ENCODE measurements at regions not wholly inside any gene's neighbourhood (a gene's known extent, or its start where the extent isn't known, plus 50 kb on each side); places are given as distances from the start of the nearest gene placed in this dataset.

DNA sequence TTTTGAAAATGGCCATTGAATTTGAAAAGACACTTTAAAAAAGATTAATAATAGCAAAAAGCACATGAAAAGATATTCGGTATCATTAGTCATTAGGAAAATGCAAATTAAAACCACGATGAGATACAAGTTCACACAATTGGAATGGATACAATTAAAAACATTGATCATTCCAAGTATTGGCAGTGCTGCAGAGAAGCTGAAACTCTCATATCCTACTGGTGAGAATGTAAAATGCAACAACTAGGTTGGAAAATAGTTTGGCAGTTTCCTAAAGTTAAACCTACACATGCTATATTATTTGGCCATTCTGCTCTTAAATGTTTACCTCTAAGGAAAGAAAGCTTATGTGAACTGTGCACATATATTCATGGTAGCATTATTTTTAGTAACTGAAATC lies 838.7 kb upstream of the PRMT6 start:
- no peak overlapping the region for H3K27ac ChIP-seq (ENCODE audit: low read depth, low read length)
- H3K4me1 ChIP-seq (ENCODE audit: control insufficient read depth, insufficient read depth, low read length) = no peaks in the 10 kb centered on the region
- no peak overlapping the region for H3K9ac ChIP-seq (ENCODE audit: low read depth, low read length)
- no peaks in the 10 kb centered on the region for H3K27me3 ChIP-seq (ENCODE audit: control insufficient read depth, insufficient read depth, low read length)
- H3K9me3 ChIP-seq (ENCODE audit: control insufficient read depth, insufficient read depth, low read length) = no peaks in the 10 kb centered on the region
- H3K36me3 ChIP-seq (ENCODE audit: control insufficient read depth, insufficient read depth, low read length) = no peaks in the 10 kb centered on the region
- no peak overlapping the region for H3K4me3 ChIP-seq (ENCODE audit: low read depth, low read length)

DNA sequence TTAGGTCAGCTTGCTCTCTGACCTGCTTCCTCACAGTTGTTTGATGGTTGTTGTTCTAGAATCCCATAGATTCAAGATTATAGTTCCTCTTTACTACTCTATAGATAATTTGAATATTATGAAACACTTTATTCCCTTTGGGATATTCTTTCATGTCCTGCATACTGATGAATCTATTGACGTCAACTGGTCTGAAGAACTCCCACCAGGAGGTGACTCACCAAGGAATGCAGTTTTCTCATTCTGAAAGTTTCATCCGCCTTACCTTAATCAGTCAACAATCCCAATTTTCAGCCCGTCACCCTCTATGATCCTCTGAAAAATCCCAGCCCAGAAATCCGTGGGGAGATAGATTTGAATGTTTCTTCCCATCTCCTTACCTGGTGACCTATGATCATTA lies 834.1 kb upstream of the PRMT6 start:
- Histone ChIP-seq H3K27me3 (ENCODE audit: control insufficient read depth, insufficient read depth, low read length) (no peaks in the 10 kb centered on the region), H3K4me1 (ENCODE audit: control insufficient read depth, insufficient read depth, low read length) (no peaks in the 10 kb centered on the region), H3K36me3 (ENCODE audit: control insufficient read depth, insufficient read depth, low read length) (no peaks in the 10 kb centered on the region), H3K4me3 (ENCODE audit: low read depth, low read length) (no peak overlapping the region), H3K9ac (ENCODE audit: low read depth, low read length) (no peak overlapping the region), H3K9me3 (ENCODE audit: control insufficient read depth, insufficient read depth, low read length) (no peaks in the 10 kb centered on the region), H3K27ac (ENCODE audit: low read depth, low read length) (no peak overlapping the region)

DNA sequence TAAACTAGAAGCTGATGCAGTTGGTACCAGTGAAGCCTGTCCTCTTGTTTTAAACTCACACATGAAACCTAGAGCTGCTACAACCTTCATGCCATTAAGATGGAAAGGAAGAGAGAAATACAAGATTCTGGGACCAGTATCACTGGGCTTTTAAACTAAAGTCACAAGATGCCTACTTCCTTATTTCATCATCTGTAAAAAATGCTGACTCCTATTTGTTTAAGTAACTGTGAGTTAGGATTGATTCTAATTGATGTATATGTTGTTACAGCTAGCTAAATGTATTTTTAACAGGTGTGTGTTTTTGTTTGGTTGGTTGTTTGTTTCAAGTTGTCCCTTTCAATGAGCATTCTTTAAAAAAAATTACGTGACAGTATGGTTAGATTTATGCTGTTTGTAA lies 833.3 kb upstream of the PRMT6 start:
- no peaks in the 10 kb centered on the region for H3K9me3 ChIP-seq (ENCODE audit: control insufficient read depth, insufficient read depth, low read length)
- H3K9ac ChIP-seq (ENCODE audit: low read depth, low read length) = no peak overlapping the region
- H3K36me3 ChIP-seq (ENCODE audit: control insufficient read depth, insufficient read depth, low read length) = no peaks in the 10 kb centered on the region
- no peak overlapping the region for H3K4me3 ChIP-seq (ENCODE audit: low read depth, low read length)
- H3K27ac ChIP-seq (ENCODE audit: low read depth, low read length) = no peak overlapping the region
- H3K27me3 ChIP-seq (ENCODE audit: control insufficient read depth, insufficient read depth, low read length) = no peaks in the 10 kb centered on the region
- H3K4me1 ChIP-seq (ENCODE audit: control insufficient read depth, insufficient read depth, low read length) = no peaks in the 10 kb centered on the region

- Histone ChIP-seq H3K4me3 (ENCODE audit: low read depth, low read length) (no peak overlapping the region), H3K27ac (ENCODE audit: low read depth, low read length) (no peak overlapping the region), H3K4me1 (ENCODE audit: control insufficient read depth, insufficient read depth, low read length) (no peaks in the 10 kb centered on the region), H3K9ac (ENCODE audit: low read depth, low read length) (no peak overlapping the region), H3K27me3 (ENCODE audit: control insufficient read depth, insufficient read depth, low read length) (no peaks in the 10 kb centered on the region), H3K9me3 (ENCODE audit: control insufficient read depth, insufficient read depth, low read length) (no peaks in the 10 kb centered on the region), H3K36me3 (ENCODE audit: control insufficient read depth, insufficient read depth, low read length) (no peaks in the 10 kb centered on the region)
Measured at GRCh38 chr1:106224426-106224825, 832.0 kb upstream of the PRMT6 start.

DNA sequence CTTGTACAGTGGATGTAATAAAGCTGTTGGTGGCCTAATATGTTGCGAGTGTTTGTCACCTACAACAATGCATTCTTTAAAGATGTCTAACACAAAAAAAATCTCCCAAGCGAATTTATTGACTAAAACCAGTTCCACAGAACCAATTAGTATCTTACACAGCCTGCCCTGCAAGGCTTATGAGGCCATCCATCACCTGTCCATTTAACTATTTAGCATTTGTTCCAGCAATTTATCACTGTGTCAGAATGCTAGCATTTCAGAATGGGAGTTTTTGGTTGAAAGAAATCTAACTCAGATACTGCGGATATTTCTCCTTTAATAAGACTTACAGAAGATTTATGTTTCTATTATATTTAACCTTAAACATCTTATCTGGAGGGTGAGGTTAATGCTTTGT lies 831.1 kb upstream of the PRMT6 start:
- no peak overlapping the region for H3K4me3 ChIP-seq (ENCODE audit: low read depth, low read length)

DNA sequence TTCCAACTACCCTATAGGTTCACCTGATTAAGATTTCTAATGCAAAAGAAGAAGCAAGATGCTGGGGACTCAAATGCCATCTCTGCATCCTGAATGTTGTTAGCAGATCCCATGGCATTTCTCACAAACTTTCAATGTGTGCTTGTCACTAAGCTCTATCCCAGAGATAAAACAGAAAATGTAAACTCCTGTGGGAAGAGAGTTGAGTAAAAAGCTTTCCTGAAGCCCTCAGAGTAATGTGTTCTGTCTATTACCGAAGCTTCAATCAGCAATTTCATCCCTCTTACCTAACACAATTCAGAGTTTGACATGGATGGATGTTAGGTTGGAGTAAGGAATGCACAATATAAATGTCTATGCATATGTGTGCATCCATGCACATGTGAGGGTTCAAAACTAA lies 829.9 kb upstream of the PRMT6 start:
- Histone ChIP-seq H3K4me1 (ENCODE audit: control insufficient read depth, insufficient read depth, low read length) (no peaks in the 10 kb centered on the region), H3K36me3 (ENCODE audit: control insufficient read depth, insufficient read depth, low read length) (no peaks in the 10 kb centered on the region), H3K27me3 (ENCODE audit: control insufficient read depth, insufficient read depth, low read length) (no peaks in the 10 kb centered on the region), H3K9me3 (ENCODE audit: control insufficient read depth, insufficient read depth, low read length) (no peaks in the 10 kb centered on the region), H3K27ac (ENCODE audit: low read depth, low read length) (no peak overlapping the region), H3K4me3 (ENCODE audit: low read depth, low read length) (no peak overlapping the region), H3K9ac (ENCODE audit: low read depth, low read length) (no peak overlapping the region)

More for the DNA sequence above, 831.1 kb upstream of the PRMT6 start:
- H3K27me3 ChIP-seq (ENCODE audit: control insufficient read depth, insufficient read depth, low read length) = no peaks in the 10 kb centered on the region
- no peaks in the 10 kb centered on the region for H3K36me3 ChIP-seq (ENCODE audit: control insufficient read depth, insufficient read depth, low read length)
- H3K4me1 ChIP-seq (ENCODE audit: control insufficient read depth, insufficient read depth, low read length) = no peaks in the 10 kb centered on the region
- no peak overlapping the region for H3K27ac ChIP-seq (ENCODE audit: low read depth, low read length)
- H3K9ac ChIP-seq (ENCODE audit: low read depth, low read length) = no peak overlapping the region
- H3K9me3 ChIP-seq (ENCODE audit: control insufficient read depth, insufficient read depth, low read length) = no peaks in the 10 kb centered on the region

DNA sequence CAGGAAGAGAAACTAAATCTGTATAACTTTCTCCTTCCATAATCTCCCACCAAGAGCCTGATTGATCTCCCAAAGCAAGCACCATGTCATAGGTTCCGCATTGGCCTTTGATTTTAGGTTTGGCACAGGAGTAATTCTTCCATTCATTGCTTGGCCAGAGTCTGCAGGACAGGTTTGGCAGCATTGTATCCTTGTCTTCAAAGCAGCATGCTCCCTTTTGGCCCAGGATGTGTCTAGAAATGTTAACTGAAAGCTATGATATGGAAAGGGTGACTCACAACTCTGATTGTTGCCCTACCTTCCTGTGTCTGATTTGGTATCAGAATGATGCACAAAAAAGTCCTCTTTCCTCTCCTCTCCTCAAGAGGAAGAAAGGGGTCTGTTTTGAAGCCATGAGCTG lies 824.3 kb upstream of the PRMT6 start:
- Histone ChIP-seq H3K4me1 (ENCODE audit: control insufficient read depth, insufficient read depth, low read length) (no peaks in the 10 kb centered on the region), H3K4me3 (ENCODE audit: low read depth, low read length) (no peak overlapping the region), H3K9ac (ENCODE audit: low read depth, low read length) (no peak overlapping the region), H3K36me3 (ENCODE audit: control insufficient read depth, insufficient read depth, low read length) (no peaks in the 10 kb centered on the region), H3K27ac (ENCODE audit: low read depth, low read length) (no peak overlapping the region), H3K9me3 (ENCODE audit: control insufficient read depth, insufficient read depth, low read length) (no peaks in the 10 kb centered on the region), H3K27me3 (ENCODE audit: control insufficient read depth, insufficient read depth, low read length) (no peaks in the 10 kb centered on the region)

GRCh38 chr1:106233511-106233910 lies 823.0 kb upstream of the PRMT6 start:
- H3K4me1 ChIP-seq (ENCODE audit: control insufficient read depth, insufficient read depth, low read length) = no peaks in the 10 kb centered on the region
- H3K27me3 ChIP-seq (ENCODE audit: control insufficient read depth, insufficient read depth, low read length) = no peaks in the 10 kb centered on the region
- H3K27ac ChIP-seq (ENCODE audit: low read depth, low read length) = no peak overlapping the region
- no peaks in the 10 kb centered on the region for H3K9me3 ChIP-seq (ENCODE audit: control insufficient read depth, insufficient read depth, low read length)
- no peak overlapping the region for H3K9ac ChIP-seq (ENCODE audit: low read depth, low read length)
- no peak overlapping the region for H3K4me3 ChIP-seq (ENCODE audit: low read depth, low read length)
- H3K36me3 ChIP-seq (ENCODE audit: control insufficient read depth, insufficient read depth, low read length) = no peaks in the 10 kb centered on the region

- H3K9me3 ChIP-seq (ENCODE audit: control insufficient read depth, insufficient read depth, low read length) = no peaks in the 10 kb centered on the region
- H3K9ac ChIP-seq (ENCODE audit: low read depth, low read length) = no peak overlapping the region
- H3K27me3 ChIP-seq (ENCODE audit: control insufficient read depth, insufficient read depth, low read length) = no peaks in the 10 kb centered on the region
- H3K4me1 ChIP-seq (ENCODE audit: control insufficient read depth, insufficient read depth, low read length) = no peaks in the 10 kb centered on the region
- no peak overlapping the region for H3K4me3 ChIP-seq (ENCODE audit: low read depth, low read length)
- no peaks in the 10 kb centered on the region for H3K36me3 ChIP-seq (ENCODE audit: control insufficient read depth, insufficient read depth, low read length)
- no peak overlapping the region for H3K27ac ChIP-seq (ENCODE audit: low read depth, low read length)
Measured at GRCh38 chr1:106249365-106249764, 807.1 kb upstream of the PRMT6 start.

- Histone ChIP-seq H3K4me3 (ENCODE audit: low read depth, low read length) (no peak overlapping the region), H3K4me1 (ENCODE audit: control insufficient read depth, insufficient read depth, low read length) (no peaks in the 10 kb centered on the region), H3K9ac (ENCODE audit: low read depth, low read length) (no peak overlapping the region), H3K27ac (ENCODE audit: low read depth, low read length) (no peak overlapping the region), H3K27me3 (ENCODE audit: control insufficient read depth, insufficient read depth, low read length) (no peaks in the 10 kb centered on the region), H3K9me3 (ENCODE audit: control insufficient read depth, insufficient read depth, low read length) (no peaks in the 10 kb centered on the region), H3K36me3 (ENCODE audit: control insufficient read depth, insufficient read depth, low read length) (no peaks in the 10 kb centered on the region)
Measured at GRCh38 chr1:106249810-106250209, 806.7 kb upstream of the PRMT6 start.

GRCh38 chr1:106254748-106255147 lies 801.7 kb upstream of the PRMT6 start:
- no peak overlapping the region for H3K4me3 ChIP-seq (ENCODE audit: low read depth, low read length)
- no peaks in the 10 kb centered on the region for H3K27me3 ChIP-seq (ENCODE audit: control insufficient read depth, insufficient read depth, low read length)
- H3K27ac ChIP-seq (ENCODE audit: low read depth, low read length) = no peak overlapping the region
- no peak overlapping the region for H3K9ac ChIP-seq (ENCODE audit: low read depth, low read length)
- H3K4me1 ChIP-seq (ENCODE audit: control insufficient read depth, insufficient read depth, low read length) = no peaks in the 10 kb centered on the region
- no peaks in the 10 kb centered on the region for H3K9me3 ChIP-seq (ENCODE audit: control insufficient read depth, insufficient read depth, low read length)
- H3K36me3 ChIP-seq (ENCODE audit: control insufficient read depth, insufficient read depth, low read length) = no peaks in the 10 kb centered on the region

DNA sequence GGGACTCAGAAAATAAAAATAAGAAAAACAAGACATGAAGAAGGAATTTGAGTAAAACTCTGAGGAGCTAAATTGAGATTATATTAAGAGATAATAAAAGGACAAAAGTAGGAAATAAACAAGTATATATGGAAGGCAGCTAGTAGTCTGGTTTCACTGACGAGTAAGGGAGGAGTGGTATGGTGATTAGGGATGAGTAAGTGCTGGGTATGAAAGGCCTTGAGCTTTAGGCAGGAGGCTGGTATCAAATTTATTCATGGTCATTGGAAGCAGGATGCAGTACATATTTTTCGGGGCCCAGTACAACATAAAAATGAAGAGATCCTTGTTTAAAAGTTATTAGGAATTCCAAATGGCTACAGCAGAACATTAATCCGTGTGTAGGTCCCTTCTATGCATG lies 789.7 kb upstream of the PRMT6 start:
- no peaks in the 10 kb centered on the region for H3K36me3 ChIP-seq (ENCODE audit: control insufficient read depth, insufficient read depth, low read length)
- no peak overlapping the region for H3K9ac ChIP-seq (ENCODE audit: low read depth, low read length)
- no peak overlapping the region for H3K4me3 ChIP-seq (ENCODE audit: low read depth, low read length)
- no peaks in the 10 kb centered on the region for H3K4me1 ChIP-seq (ENCODE audit: control insufficient read depth, insufficient read depth, low read length)
- no peaks in the 10 kb centered on the region for H3K27me3 ChIP-seq (ENCODE audit: control insufficient read depth, insufficient read depth, low read length)
- no peak overlapping the region for H3K27ac ChIP-seq (ENCODE audit: low read depth, low read length)
- H3K9me3 ChIP-seq (ENCODE audit: control insufficient read depth, insufficient read depth, low read length) = no peaks in the 10 kb centered on the region; the same call in 1 of the 2 replicates
